ENCODE measurements at regions not wholly inside any gene's neighbourhood (a gene's known extent, or its start where the extent isn't known, plus 50 kb on each side); places are given as distances from the start of the nearest gene placed in this dataset.
"Not testable (repeated sequence)": the region's sequence is repeated elsewhere in the genome, so short reads cannot be mapped to it uniquely, and the experiment has no call there.

DNA sequence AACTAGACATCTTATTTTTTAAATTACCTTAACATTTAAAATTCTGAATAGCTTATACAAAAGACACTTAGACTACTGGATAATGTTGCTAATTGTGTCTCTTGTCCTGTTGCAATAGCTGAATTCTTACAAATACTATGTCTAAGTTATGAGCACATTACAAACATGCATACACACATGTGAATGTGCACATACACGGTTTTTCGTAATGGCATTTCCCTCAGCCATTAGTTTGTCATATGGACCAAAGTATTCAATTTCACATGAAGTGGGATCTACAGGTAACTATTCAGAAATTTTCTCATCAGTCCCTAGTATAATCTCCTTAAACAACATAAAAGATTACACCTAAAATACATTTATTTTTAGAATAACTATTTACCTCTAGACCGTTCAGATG, 178.6 kb upstream of the BET1 start:
- TF ChIP-seq, protein P1, sequence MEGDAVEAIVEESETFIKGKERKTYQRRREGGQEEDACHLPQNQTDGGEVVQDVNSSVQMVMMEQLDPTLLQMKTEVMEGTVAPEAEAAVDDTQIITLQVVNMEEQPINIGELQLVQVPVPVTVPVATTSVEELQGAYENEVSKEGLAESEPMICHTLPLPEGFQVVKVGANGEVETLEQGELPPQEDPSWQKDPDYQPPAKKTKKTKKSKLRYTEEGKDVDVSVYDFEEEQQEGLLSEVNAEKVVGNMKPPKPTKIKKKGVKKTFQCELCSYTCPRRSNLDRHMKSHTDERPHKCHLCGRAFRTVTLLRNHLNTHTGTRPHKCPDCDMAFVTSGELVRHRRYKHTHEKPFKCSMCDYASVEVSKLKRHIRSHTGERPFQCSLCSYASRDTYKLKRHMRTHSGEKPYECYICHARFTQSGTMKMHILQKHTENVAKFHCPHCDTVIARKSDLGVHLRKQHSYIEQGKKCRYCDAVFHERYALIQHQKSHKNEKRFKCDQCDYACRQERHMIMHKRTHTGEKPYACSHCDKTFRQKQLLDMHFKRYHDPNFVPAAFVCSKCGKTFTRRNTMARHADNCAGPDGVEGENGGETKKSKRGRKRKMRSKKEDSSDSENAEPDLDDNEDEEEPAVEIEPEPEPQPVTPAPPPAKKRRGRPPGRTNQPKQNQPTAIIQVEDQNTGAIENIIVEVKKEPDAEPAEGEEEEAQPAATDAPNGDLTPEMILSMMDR (IDR thresholded peaks at IDR 0.05), result no peak
- Histone ChIP-seq H3K27me3 (ENCODE audit: insufficient read depth in 3 of 3, low read length in 2 of 3) (no peaks in the 10 kb centered on the region), H3K4me3 (no peak overlapping the region), H3K4me1 (no peaks in the 10 kb centered on the region), H3K9me3 (no peaks in the 10 kb centered on the region), H3K36me3 (ENCODE audit: insufficient read depth in 1 of 2, low read depth in 1 of 2) (no peaks in the 10 kb centered on the region), H3K27ac (peak overlapping the region; percentile 51)
- 79 to 83% (median 82%) methylated on average over 3 of the region's 3 CpGs for WGBS, 3 donors
- ATAC-seq (no peak), DNase-seq (no peak)
- intact Hi-C loops (cut with DNase I), result no loop called here

DNA sequence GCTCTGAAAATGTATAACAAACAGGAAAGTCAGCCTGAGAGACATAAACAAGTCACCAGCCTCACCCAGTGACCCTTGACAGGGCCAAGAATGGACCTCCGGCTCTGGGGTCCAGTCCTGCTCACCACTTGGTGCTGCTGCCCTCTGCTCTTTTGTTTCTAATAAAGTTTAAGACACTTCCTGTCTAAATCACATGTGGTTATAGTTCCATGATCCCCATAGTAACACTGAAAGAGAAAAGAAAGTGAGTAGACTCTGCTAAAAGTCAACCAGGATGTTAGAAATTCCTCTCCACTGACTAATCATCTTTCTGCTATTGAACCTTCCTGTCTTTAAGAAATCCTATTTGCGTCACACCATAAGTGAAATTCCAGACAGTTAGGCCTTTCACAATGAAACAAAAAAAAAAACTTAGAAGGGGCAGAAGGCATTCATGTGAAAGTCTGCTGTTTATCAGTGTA, 179.2 kb upstream of the BET1 start:
- Histone ChIP-seq H3K27ac (peak overlapping the region; percentile 51), H3K4me1 (no peaks in the 10 kb centered on the region), H3K27me3 (ENCODE audit: insufficient read depth in 3 of 3, low read length in 2 of 3) (no peaks in the 10 kb centered on the region), H3K4me3 (no peak overlapping the region), H3K9me3 (no peaks in the 10 kb centered on the region), H3K36me3 (ENCODE audit: insufficient read depth in 1 of 2, low read depth in 1 of 2) (no peaks in the 10 kb centered on the region)
- TF ChIP-seq, protein P1 (IDR thresholded peaks at IDR 0.05), result no peak
- DNase-seq (peak; percentile 11 to 29), ATAC-seq (peak; percentile 59 to 80 (median 66))
- intact Hi-C loops (cut with DNase I), result no loop called here
- 18 to 24% (median 19%) methylated on average over 2 of the region's 2 CpGs for WGBS, 3 donors

DNA sequence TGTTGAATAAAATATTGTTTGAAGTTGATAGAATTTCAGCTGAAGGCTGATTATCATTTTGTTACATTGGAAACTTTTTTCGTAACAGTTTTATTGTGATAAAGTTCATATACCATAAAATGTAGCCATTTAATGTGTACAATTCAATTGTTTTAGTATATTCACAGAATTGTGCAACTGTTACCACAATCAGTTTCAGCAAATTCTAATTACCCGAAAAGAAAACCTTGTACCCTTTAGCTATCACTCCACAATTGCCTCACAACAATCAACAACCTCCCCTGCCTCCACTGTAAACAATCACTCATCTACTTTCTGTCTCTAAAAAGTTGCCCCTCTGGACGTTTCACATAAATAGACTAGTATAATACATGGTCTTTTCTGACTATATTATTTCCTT, 179.7 kb upstream of the BET1 start:
- TF ChIP-seq, protein P1 (IDR thresholded peaks at IDR 0.05), result no peak
- no peak for ATAC-seq
- intact Hi-C loops (cut with DNase I), result no loop called here
- DNase-seq, result no peak
- WGBS, 3 donors, result 66 to 79% (median 76%) methylated on average over 3 of the region's 3 CpGs
- H3K4me3 ChIP-seq, result no peak overlapping the region
- H3K4me1 ChIP-seq, result no peaks in the 10 kb centered on the region
- no peaks in the 10 kb centered on the region for H3K36me3 ChIP-seq (ENCODE audit: insufficient read depth in 1 of 2, low read depth in 1 of 2)
- H3K27ac ChIP-seq, result peak overlapping the region; percentile 51
- no peaks in the 10 kb centered on the region for H3K9me3 ChIP-seq
- no peaks in the 10 kb centered on the region for H3K27me3 ChIP-seq (ENCODE audit: insufficient read depth in 3 of 3, low read length in 2 of 3)

DNA sequence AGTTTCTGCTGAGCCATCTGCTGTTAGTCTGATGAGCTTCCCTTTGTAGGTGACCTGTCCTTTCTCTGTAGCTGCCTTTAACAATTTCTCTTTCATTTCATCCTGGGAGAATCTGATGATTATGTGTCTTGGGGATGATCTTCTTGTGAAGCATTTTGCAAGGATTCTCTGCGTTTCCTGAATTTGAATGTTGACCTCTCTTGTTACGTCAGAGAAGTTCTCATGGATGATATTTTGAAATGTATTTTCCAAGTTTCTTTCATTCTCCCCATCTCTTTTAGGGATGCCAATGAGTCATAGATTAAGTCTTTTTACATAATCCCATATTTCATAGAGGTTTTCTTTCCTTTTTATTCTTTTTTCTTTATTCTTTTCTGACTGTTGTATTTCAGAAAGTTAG, 184.2 kb upstream of the BET1 start:
- intact Hi-C loops (cut with DNase I), result no loop called here
- ATAC-seq, result no peak
- H3K27me3 ChIP-seq (ENCODE audit: insufficient read depth in 3 of 3, low read length in 2 of 3), result no peaks in the 10 kb centered on the region
- no peaks in the 10 kb centered on the region for H3K4me1 ChIP-seq
- no peak for DNase-seq
- no peak overlapping the region for H3K4me3 ChIP-seq
- no peaks in the 10 kb centered on the region for H3K9me3 ChIP-seq
- no peak overlapping the region for H3K27ac ChIP-seq
- TF ChIP-seq, protein P1 (IDR thresholded peaks at IDR 0.05), result no peak
- no peaks in the 10 kb centered on the region for H3K36me3 ChIP-seq (ENCODE audit: insufficient read depth in 1 of 2, low read depth in 1 of 2)
- 91 to 97% (median 94%) methylated on average over 2 of the region's 2 CpGs for WGBS, 3 donors

DNA sequence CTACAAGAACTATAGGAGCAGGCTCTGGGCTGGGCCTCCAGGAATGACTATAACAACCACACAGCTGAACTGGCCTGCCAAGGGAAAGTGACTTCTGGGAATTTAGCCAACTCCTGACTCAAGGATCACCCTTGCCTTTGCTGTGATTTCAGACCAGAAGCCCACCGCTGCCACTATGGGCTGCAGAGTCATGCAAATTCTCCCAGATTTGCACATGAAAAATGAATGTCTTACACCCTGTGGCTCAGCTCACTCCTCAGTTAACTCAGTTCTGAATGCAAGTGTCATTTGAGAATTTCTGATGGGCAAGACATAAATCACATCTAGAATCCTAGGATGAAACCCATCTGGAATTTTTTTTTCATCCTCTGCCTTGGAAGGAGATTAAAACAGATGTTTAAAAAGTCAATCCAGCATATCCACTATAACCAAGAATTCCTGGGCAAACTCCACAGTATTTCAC, 186.5 kb upstream of the BET1 start:
- Histone ChIP-seq H3K27ac (no peak overlapping the region), H3K9me3 (no peaks in the 10 kb centered on the region), H3K27me3 (ENCODE audit: insufficient read depth in 3 of 3, low read length in 2 of 3) (no peaks in the 10 kb centered on the region), H3K4me1 (no peaks in the 10 kb centered on the region), H3K4me3 (no peak overlapping the region), H3K36me3 (ENCODE audit: insufficient read depth in 1 of 2, low read depth in 1 of 2) (no peaks in the 10 kb centered on the region)
- ATAC-seq (no peak), DNase-seq (no peak)
- TF ChIP-seq, protein P1 (IDR thresholded peaks at IDR 0.05), result no peak
- intact Hi-C loops (cut with DNase I), result no loop called here
- WGBS, 3 donors, result 0% methylated on average over 1 of the region's 1 CpG

DNA sequence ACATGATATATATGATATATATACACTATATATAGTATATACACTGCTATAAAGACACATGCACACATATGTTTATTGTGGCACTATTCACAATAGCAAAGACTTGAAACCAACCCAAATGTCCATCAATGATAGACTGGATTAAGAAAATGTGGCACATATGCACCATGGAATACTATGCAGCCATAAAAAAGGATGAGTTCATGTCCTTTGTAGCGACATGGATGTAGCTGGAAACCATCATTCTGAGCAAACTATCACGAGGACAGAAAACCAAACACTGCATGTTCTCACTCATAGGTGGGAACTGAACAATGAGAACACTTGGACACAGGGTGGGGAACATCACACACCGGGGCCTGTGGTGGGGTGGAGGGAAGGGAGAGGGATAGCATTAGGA, 190.3 kb upstream of the BET1 start:
- H3K9me3 ChIP-seq; H3K36me3 ChIP-seq (ENCODE audit: insufficient read depth in 1 of 2, low read depth in 1 of 2); ATAC-seq; H3K27me3 ChIP-seq (ENCODE audit: insufficient read depth in 3 of 3, low read length in 2 of 3); intact Hi-C loops (cut with DNase I); H3K4me3 ChIP-seq; H3K27ac ChIP-seq; DNase-seq; H3K4me1 ChIP-seq: not testable (repeated sequence)
- 92 to 97% (median 95%) methylated on average over 3 of the region's 3 CpGs for WGBS, 3 donors

Measured in psoas muscle (tissue), 7 donors.